COLO829 (cell line): ENCODE measurements at regions not wholly inside any gene's neighbourhood (a gene's known extent, or its start where the extent isn't known, plus 50 kb on each side); places are given as distances from the start of the nearest gene placed in this dataset.

Source experiments
- DNase-seq: peaks from one replicate; pipeline ENCODE4 v3.0.0; 2012; ENCODE audit warnings: low spot score

DNA sequence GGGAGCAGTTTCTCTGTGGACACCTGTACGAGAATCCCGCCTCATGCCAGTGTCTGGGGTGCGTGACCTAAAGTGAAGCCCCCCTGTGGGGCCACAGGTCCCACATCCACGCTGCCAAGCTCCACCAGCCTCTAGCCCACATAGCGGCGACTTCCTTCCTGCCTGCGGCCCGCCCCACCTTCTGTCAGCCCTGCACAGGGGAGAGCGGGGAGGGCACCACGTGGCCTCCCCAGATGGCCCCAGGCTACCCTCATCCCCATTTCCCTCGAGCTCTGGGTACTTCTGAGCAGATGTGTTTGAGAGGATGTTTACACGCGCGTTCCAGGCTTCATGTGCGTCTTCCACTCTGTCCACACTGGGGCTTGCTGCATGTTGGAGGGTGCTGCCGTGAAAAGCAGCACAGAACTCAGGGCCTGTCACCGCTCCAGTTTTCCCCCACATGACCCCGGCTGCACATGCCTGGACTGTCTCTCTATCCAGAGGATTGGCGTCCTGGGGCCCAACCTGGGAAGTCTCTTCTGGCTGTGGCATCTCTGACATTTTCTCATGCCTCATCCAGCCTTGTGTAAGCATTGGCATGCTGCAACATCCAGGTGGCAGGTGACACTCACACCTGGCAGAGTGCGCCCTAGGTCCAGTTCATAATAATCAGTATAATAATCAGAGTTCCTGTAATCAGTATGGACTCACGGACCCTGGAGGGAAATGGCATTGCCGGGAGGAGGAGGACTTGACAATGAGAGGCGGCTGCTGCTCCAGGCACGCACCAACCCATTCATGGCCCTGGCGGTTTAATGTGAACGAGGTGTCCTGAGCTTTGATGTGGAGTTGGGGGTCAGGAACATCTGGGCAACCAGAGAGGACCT, 146.3 kb upstream of the TWIST2 start:
- no peak for DNase-seq

GRCh38 chr2:238702276-238703052, 145.4 kb upstream of the TWIST2 start:
- DNase-seq, result no peak

DNA sequence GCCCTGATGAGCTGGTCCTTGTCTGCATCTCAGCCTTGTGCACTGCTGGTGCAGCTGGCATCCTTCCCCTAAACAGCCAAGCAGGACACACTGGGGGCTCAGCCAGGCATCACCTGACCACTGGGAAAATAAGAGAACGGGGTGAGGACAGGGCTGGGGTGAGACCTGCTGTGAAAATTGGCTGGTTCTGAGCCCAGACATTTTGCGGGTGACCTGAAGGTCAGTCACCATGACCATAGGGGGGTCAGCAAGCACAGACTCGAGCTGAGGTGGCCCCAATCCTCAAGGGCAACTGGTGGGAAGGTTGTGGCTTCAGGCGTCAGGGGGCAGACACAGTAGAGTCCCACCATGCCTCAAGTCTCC, 144.9 kb upstream of the TWIST2 start:
- no peak for DNase-seq

- no peak for DNase-seq
Observed at GRCh38 chr2:238703436-238703835, 144.4 kb upstream of the TWIST2 start.

- no peak for DNase-seq
Observed at GRCh38 chr2:238704471-238705225, 143.2 kb upstream of the TWIST2 start.

- DNase-seq, result no peak
Observed at GRCh38 chr2:238706163-238706562, 141.7 kb upstream of the TWIST2 start.

DNA sequence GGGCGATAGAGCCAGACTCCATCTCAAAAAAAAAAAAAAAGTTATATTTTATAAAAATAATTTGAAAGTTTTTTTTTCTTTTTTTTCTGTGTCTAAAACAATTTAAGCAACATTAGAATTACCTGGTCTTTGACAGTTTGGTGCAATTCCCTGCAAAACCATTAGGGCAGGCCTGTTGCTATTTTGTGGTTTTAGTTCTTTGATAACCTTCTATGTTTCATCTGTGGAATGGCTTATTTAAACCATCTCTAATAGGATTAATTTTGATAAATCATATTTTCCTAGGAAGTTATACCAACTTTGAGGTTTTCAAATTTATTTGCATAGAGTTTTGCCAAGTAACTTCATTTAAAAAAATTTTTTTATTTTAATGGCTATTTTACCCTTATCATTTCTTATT, 141.2 kb upstream of the TWIST2 start:
- no peak for DNase-seq

DNA sequence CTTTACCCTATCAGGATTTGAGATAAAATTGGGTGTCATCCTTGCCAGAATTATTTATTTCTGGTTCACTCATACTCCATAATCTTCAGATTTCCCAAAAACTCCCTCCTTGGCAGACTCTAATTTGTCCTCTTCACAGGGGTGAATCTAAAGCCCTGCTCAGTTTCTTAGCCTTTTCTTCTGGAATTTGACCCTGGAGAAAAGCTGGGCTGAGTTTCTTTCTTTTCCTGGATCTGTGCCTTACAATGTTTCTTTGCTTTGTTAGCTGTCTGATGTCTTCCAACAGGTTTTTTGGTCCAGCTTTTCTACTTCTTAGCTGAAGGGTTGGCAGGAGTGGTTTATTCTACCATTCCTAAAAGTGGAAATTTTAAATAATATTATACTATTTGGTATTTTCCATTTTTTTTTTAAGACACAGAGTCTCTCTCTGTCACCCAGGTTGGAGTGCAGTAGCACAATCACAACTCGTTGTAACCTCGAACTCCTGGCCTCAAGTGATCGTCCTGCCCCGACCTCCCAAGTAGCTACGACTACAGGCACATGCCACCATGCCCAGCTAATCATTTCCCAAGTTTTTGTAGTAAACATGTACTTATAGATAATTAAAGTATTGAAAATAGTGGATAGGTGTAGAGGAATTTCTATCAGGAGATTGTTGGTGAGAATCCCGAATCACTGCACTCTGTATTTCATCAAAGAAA, 138.4 kb upstream of the TWIST2 start:
- no peak for DNase-seq

GRCh38 chr2:238710032-238710735, 137.7 kb upstream of the TWIST2 start:
- no peak for DNase-seq

- DNase-seq, result no peak
Observed at GRCh38 chr2:238710787-238711186, 137.1 kb upstream of the TWIST2 start.

GRCh38 chr2:238711346-238711745, 136.5 kb upstream of the TWIST2 start:
- no peak for DNase-seq

DNA sequence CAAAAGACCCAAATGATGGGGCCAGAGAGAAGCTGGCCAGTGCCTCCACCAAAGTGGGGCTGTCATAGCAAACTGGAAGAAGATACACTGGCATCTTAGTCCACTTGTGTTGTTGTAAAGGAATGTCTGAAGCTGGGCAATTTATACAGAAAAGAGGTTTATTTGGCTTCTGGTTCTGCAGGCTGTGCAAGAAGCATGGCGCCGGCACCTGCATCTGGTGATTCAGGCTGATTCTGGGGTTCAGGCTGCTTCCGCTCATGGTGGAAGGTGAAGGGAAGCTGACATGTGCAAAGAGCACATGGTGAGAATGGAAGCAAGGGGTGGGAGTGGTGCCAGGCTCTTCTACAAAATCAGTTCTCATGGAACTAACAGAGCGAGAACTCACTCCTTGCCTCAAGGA, 135.9 kb upstream of the TWIST2 start:
- DNase-seq, result no peak

GRCh38 chr2:238713198-238713826, 134.6 kb upstream of the TWIST2 start:
- DNase-seq, result no peak

DNA sequence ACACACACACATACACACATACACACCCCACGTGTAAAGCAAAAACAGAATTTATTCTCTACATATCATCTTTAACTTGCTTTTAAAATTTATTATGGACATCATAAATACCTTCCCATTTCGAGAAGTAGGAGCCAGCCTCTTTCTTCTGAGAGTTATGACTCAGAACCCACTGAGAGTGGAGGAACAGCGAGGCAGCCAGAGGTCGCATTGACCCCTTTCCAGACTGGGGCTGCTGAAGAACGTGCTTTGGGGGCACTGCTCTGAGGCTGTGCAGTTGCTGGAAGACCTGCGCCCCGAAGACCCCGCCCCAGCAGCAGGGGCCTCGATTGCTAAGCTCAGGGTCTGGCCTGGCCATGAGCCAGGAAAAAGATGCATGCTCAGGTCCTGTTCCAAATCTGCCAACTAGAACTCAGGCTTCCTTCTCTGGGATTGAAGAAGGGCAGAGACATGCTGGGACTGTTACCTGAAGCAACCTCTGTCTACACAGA, 133.8 kb upstream of the TWIST2 start:
- DNase-seq, result no peak

- DNase-seq, result no peak
Observed at GRCh38 chr2:238716171-238716570, 131.7 kb upstream of the TWIST2 start.

DNA sequence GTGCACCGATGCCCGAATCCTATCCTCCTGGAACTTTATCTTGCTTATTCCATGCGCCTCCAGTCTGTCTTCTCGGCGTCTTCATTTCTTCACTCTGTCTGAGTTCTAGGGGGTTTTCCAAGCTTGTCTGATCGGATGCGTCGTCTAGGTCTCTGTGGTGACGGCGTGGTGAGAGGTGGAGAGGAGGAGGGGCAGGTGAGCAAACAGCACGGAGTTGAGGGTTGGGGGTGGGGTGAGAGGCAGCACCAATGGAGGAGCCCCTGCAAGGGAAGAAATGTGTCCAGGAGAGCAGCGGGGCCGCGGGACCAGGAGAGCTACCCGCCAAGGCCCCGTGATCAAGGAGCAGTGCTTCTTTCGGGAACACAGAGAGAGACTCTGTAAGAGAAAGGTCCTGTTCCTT, 131.3 kb upstream of the TWIST2 start:
- DNase-seq, result no peak

- DNase-seq, result no peak
Observed at GRCh38 chr2:238717084-238717483, 130.8 kb upstream of the TWIST2 start.

GRCh38 chr2:238719641-238720040, 128.2 kb upstream of the TWIST2 start:
- DNase-seq, result no peak

- peak; percentile 56 for DNase-seq
Observed at GRCh38 chr2:238720232-238720672, 127.6 kb upstream of the TWIST2 start.

- DNase-seq, result no peak
Observed at GRCh38 chr2:238722181-238722580, 125.7 kb upstream of the TWIST2 start.

DNA sequence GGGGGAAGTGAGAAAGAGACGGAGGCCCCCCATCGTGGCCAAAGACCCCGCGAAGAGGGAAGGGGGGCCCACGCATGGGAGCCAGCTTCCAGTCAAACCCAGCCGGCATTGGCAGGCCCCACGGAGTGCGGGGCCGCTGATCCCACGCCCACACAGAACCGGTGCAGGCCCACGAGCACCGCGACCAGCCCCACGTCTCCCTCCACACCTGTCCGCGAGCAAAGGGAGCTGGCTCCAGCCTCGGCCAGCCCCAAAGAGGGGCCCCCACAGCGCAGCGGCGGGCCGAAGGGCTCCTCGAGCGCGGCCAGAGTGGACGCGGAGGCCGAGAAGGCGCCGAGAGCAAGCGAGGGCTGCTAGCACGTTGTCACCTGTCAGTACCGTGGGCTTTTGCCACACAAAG, 125.0 kb upstream of the TWIST2 start:
- no peak for DNase-seq
